Fibroblast of skin of abdomen (primary cell): ENCODE measurements at regions not wholly inside any gene's neighbourhood (a gene's known extent, or its start where the extent isn't known, plus 50 kb on each side); places are given as distances from the start of the nearest gene placed in this dataset.
"Not testable (repeated sequence)": the region's sequence is repeated elsewhere in the genome, so short reads cannot be mapped to it uniquely, and the experiment has no call there.

ENCODE experiments used
- DNase-seq: peaks from one replicate; pipeline ENCODE4 v3.0.0-alpha.2; 2013

GRCh38 chr14:28820677-28821076 is 54.1 kb downstream of the FOXG1 start:
- no peak for DNase-seq

- DNase-seq: no peak
Observed at GRCh38 chr14:28821993-28822392, 55.4 kb downstream of the FOXG1 start.

GRCh38 chr14:28823245-28823644 is 56.7 kb downstream of the FOXG1 start:
- DNase-seq: no peak

- DNase-seq: no peak
Observed at GRCh38 chr14:28830115-28830534, 63.5 kb downstream of the FOXG1 start.

- no peak for DNase-seq
Observed at GRCh38 chr14:28831126-28831525, 64.5 kb downstream of the FOXG1 start.

- not testable (repeated sequence) for DNase-seq
Observed at GRCh38 chr14:28842569-28842968, 76.0 kb downstream of the FOXG1 start.

- DNase-seq: no peak
Observed at GRCh38 chr14:28867571-28867970, 101.0 kb downstream of the FOXG1 start.

- DNase-seq: no peak
Observed at GRCh38 chr14:28870033-28870564, 103.5 kb downstream of the FOXG1 start.

- no peak for DNase-seq
Observed at GRCh38 chr14:28875934-28876571, 109.5 kb downstream of the FOXG1 start.

- no peak for DNase-seq
Observed at GRCh38 chr14:28876572-28876945, 110.0 kb downstream of the FOXG1 start.

- DNase-seq: no peak
Observed at GRCh38 chr14:28877923-28878322, 111.3 kb downstream of the FOXG1 start.

GRCh38 chr14:28879573-28879996 is 113.0 kb downstream of the FOXG1 start:
- no peak for DNase-seq

- DNase-seq: no peak
Observed at GRCh38 chr14:28886940-28887339, 120.4 kb downstream of the FOXG1 start.

GRCh38 chr14:28895389-28895788 is 128.8 kb downstream of the FOXG1 start:
- no peak for DNase-seq

GRCh38 chr14:28896337-28896736 is 129.8 kb downstream of the FOXG1 start:
- DNase-seq: no peak

GRCh38 chr14:28901631-28902030 is 135.0 kb downstream of the FOXG1 start:
- no peak for DNase-seq

GRCh38 chr14:28902930-28903329 is 136.3 kb downstream of the FOXG1 start:
- no peak for DNase-seq

- DNase-seq: no peak
Observed at GRCh38 chr14:28911521-28911920, 144.9 kb downstream of the FOXG1 start.

GRCh38 chr14:28913056-28913455 is 146.5 kb downstream of the FOXG1 start:
- no peak for DNase-seq

GRCh38 chr14:28926122-28926521 is 159.5 kb downstream of the FOXG1 start:
- DNase-seq: no peak

GRCh38 chr14:28931999-28932398 is 165.4 kb downstream of the FOXG1 start:
- DNase-seq: no peak

- no peak for DNase-seq
Observed at GRCh38 chr14:28936601-28937000, 170.0 kb downstream of the FOXG1 start.

- no peak for DNase-seq
Observed at GRCh38 chr14:28941758-28942157, 175.2 kb downstream of the FOXG1 start.

GRCh38 chr14:28944605-28945004 is 178.0 kb downstream of the FOXG1 start:
- DNase-seq: no peak

GRCh38 chr14:28946267-28946666 is 179.7 kb downstream of the FOXG1 start:
- DNase-seq: no peak
